Activated CD4-positive, CD25-positive, alpha-beta regulatory T cell (primary cell): ENCODE measurements at regions not wholly inside any gene's neighbourhood (a gene's known extent, or its start where the extent isn't known, plus 50 kb on each side); places are given as distances from the start of the nearest gene placed in this dataset.

Experiments used
- DNase-seq, 4 experiments: peaks; one replicate each; lab custom pipeline; 2025; lab: John Stamatoyannopoulos, UW

- no peak for DNase-seq
These were observed 62.6 kb upstream of the KLF3 start for GRCh38 chr4:38601244-38601915.

GRCh38 chr4:38601916-38602291 lies 62.1 kb upstream of the KLF3 start:
- DNase-seq, result no peak

- no peak for DNase-seq
These were observed 60.3 kb upstream of the KLF3 start for GRCh38 chr4:38603652-38604051.

- DNase-seq, result no peak
These were observed 58.7 kb upstream of the KLF3 start for GRCh38 chr4:38605181-38605752.

- DNase-seq, result no peak
These were observed 58.0 kb upstream of the KLF3 start for GRCh38 chr4:38605753-38606586.

GRCh38 chr4:38606587-38606905 lies 57.5 kb upstream of the KLF3 start:
- DNase-seq, result no peak

GRCh38 chr4:38609614-38610013 lies 54.4 kb upstream of the KLF3 start:
- DNase-seq, result no peak

- DNase-seq, result no peak
These were observed 53.5 kb upstream of the KLF3 start for GRCh38 chr4:38610521-38610920.

GRCh38 chr4:38610966-38611431 lies 53.0 kb upstream of the KLF3 start:
- DNase-seq, result no peak

GRCh38 chr4:38611676-38612075 lies 52.3 kb upstream of the KLF3 start:
- DNase-seq, result no peak

- no peak for DNase-seq
These were observed 51.2 kb upstream of the KLF3 start for GRCh38 chr4:38612646-38613414.
